Endometrium (tissue), 2 donors: ENCODE measurements at regions not wholly inside any gene's neighbourhood (a gene's known extent, or its start where the extent isn't known, plus 50 kb on each side); places are given as distances from the start of the nearest gene placed in this dataset.
"Not testable (repeated sequence)": the region's sequence is repeated elsewhere in the genome, so short reads cannot be mapped to it uniquely, and the experiment has no call there.

ENCODE experiments used
- FAIRE-seq: peaks from 2 replicates; lab custom pipeline; 2012; peaks lifted over from hg19 to GRCh38; lab: Jason Lieb, UNC
- donor health status: control.
- donor health status: control.

DNA sequence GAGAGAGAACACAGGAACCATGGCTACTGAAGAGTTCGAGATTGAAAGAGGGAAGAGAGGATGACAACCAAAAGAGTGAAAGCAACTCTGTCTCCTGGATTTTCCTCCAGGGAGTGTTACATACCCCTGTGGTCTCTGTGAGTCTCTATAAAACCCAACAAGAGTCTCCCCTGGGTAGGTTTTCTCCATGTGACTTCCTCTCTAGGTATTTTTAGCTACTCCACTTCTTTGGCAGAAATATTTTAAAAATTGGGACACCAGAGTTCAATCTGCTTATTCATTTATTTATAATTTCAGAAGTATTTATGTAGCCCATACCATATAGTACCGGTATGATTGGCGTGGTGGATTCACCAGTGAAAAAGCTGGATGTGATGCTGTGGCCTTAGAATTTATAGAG, 671.7 kb upstream of the NR2F2 start:
- no peak for FAIRE-seq

- no peak for FAIRE-seq
These were observed 670.8 kb upstream of the NR2F2 start for GRCh38 chr15:95659656-95660055.

DNA sequence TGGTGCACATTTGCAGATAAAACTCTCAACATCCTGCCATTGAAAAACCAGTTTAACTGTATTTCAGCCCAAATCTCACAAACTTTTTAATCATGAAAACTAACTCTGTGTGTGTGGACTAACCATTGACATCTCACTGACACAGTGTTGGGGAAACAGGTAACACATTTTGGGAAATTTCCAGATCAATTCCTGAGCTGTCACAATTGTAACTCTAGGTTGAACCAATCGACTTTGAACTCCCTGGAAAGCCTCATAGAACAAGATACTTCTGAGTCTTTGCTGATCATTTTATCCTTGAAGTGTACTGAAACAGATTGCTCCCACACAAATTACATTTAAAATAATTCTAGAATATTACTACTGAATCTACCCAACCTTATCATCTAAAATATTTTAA, 667.9 kb upstream of the NR2F2 start:
- FAIRE-seq = no peak

GRCh38 chr15:95663156-95664100, 667.1 kb upstream of the NR2F2 start:
- FAIRE-seq = no peak

GRCh38 chr15:95664450-95664849, 666.0 kb upstream of the NR2F2 start:
- FAIRE-seq = no peak

DNA sequence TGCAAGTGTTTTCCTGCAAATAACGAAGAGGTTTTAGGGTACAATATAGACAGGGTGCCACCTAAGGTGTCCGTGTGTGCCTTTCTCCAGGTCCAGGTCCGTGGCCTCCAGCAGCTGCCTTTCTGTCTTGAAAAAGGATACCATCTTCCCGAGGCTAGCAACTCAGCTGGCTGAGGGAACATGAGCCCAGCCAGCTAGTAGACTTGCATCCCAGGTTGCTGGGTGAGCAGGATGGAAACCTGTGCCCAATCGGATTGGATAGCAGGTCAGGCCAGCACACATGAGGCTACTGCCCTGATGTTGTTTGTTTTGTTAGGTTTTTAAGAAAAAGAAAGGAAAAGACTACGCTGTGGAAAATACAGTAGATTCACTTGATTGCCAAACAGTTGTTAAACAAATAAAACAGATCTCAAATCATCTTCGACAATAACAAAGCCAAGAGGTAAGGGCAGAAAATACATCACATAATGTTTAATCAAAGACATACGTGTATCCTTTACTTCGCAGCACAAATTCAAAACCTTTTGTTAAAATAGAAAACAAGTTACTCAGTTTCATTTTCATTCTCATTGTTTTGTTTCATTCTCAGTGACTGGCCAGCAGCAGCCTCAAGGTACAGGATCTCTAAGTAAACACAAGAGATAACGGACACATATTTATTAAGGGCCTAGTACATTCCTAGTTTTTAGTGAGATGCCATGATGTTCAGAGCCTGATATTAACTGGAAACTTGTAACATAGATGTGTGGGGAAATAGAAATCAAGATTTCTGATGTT, 661.2 kb upstream of the NR2F2 start:
- FAIRE-seq = peak; percentile 50

DNA sequence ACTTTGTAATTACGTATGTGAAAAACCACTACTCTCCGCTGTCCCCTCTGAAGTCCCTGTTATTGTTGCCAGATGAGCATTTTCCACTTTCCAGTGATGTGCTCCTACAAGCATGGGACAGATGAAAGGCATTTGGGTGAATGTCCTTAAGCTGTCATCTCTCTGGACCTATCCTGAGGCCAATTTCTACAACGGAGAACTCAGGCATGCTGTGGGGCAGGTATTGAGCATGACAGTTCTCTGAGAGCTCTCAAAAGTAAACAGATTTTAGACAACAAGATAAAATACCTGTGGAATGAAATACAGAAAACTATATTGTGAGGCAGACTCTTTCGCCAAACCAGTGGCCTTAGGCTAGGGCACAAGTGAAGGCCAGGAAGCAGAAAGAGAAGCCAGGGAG, 656.5 kb upstream of the NR2F2 start:
- FAIRE-seq = no peak

- no peak for FAIRE-seq
These were observed 654.0 kb upstream of the NR2F2 start for GRCh38 chr15:95676500-95676899.

DNA sequence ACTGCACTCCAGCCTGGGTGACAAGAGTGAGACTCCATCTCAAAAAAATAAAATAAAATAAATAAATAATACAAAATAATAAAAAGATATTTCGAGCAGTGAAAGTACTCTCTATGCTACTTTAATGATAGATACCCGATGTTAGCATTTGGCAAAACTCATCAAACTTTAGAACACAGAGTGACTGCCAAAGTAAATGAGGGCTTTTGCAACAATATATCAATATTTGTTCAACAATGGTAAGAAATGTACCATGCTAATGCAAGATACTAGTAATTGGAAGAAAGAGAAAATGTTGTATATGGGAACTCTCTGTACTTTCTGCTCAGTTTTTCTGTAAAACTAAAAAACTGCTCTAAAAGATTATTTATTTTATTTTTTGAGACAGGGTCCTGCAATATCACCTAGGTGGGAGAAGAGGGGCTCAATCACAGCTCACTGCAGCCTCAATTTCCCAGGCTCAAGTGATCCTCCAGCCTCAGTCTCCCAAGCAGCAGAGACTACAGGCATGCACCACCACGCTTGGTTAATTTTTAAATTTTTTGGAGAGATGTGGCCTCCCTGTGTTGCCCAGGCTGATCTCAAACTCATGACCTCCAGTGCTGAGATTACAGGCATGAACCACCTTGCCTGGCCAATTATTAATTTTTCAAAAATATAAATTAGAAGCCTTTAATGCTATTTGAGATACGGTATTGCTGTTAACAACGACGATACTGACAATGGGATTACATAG, 650.5 kb upstream of the NR2F2 start:
- no peak for FAIRE-seq

- FAIRE-seq = no peak
These were observed 649.8 kb upstream of the NR2F2 start for GRCh38 chr15:95680728-95681127.

DNA sequence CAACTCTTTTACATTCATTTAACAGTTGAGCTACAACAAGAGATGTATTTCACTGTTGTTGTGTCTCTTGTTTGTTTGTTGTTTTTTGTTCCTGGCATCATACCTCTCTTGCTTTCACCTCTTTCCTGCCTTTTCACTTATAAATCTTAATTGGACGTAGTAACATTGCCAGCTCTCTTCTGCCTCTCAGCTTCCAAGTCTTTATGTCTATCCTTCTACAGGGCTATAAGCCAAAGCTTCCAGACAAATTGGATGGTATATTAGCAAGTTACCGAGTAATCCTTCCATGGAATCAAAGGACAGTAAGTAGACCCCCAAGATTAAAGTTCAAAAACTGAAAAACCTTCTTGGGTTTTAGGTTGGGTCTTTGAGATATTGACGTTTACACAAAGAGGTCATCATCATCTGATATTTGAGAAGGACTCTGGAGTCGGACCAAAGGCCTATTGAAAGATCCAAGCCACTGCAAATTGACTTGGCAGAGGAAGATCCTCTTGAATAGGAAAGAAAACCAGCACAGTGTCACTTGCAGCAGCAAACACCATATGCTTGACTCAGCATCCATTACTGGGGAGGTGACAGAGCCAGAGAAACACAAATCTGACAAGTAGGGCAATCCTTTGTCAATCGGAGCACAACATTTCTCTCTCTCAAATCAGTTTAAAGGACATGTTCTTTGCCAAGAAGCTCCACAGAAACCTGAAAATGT, 648.5 kb upstream of the NR2F2 start:
- no peak for FAIRE-seq

DNA sequence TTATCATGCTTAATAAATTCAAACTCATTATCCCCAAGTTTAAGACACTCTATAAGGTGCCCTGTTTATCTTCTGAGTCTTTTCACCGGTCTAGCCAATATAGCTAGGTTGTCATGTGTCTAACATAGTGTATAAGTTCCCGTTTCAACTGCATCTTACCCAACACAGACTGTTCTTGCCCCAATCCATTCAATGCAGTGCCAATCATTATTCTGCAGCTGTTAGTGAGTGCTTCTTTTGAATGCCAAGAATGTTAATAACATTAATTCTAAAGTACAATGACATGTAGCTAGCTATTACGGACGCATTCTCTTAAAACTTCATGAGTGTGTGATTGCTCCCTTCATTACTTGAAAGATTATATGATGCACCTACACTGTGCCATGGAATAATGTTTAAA, 646.4 kb upstream of the NR2F2 start:
- FAIRE-seq = no peak

DNA sequence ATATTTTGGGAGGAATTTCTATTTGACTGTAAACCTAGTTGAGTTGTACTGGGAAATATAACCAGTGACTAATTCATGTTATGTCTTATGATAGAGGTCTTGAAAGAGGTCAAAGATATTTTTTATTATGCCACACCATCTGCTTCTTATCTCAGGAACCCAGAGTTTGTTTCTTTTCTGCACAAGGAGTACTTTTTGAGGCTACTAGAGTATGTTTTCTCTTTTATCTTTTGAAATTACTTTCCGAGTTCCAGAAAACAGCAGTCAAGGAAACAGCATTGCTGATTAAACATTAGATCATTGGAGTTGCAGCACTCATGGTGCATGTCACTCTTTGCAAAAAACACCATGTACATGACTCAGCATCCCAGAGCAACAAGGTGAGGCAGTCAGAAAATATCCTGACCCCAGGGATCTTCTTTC, 645.8 kb upstream of the NR2F2 start:
- FAIRE-seq = peak; percentile 98

DNA sequence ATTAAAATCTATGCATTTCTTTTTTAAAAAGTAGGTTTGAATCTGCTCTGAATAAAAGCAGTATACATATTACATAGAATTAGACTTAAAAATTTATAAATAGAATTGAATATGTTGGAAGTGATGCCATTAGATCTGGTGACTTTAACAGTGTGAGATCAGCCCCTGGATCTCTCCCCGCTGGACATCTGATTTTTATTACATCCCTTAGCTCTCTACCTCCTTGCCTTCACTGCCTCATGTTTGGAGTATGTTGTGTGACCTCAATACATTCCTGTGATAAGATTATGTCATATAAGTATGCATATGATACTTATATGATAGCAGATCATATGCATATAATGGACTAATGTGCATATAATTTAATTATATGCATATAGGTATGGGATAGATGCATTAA, 643.4 kb upstream of the NR2F2 start:
- no peak for FAIRE-seq

GRCh38 chr15:95687686-95688085, 642.8 kb upstream of the NR2F2 start:
- no peak for FAIRE-seq

- no peak for FAIRE-seq
These were observed 639.7 kb upstream of the NR2F2 start for GRCh38 chr15:95690631-95691340.

GRCh38 chr15:95693917-95694316, 636.6 kb upstream of the NR2F2 start:
- no peak for FAIRE-seq

DNA sequence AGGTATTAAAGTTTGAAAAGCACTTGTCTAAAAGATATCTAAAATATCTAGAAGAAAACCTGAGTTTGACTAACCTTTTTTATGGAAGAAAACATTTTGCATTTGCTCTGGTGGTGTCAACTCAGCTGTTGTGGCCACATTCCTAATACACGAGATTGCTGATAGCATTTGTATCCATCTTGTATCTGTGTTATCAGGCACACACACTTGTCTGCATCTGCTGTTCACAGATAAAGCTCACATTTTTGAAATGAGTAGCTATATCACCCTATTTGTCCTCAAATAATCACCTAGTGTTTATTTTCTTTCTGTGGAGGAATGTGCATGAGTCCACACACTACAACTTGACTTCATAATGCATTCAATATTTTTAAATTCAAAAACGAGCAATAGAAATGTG, 632.3 kb upstream of the NR2F2 start:
- no peak for FAIRE-seq

GRCh38 chr15:95698951-95699350, 631.5 kb upstream of the NR2F2 start:
- no peak for FAIRE-seq

GRCh38 chr15:95699578-95699977, 630.9 kb upstream of the NR2F2 start:
- FAIRE-seq = no peak

GRCh38 chr15:95700692-95701091, 629.8 kb upstream of the NR2F2 start:
- FAIRE-seq = not testable (repeated sequence)
